NCI-H146 treated with DMSO at 0.1 percent for 48 hours (cell line): ENCODE measurements at regions not wholly inside any gene's neighbourhood (a gene's known extent, or its start where the extent isn't known, plus 50 kb on each side); places are given as distances from the start of the nearest gene placed in this dataset.

ENCODE experiments used
- DNase-seq: peaks from one replicate; lab custom pipeline; 2025; ENCODE audit not compliant: unreplicated experiment; lab: John Stamatoyannopoulos, UW

- DNase-seq = no peak
Measured at GRCh38 chr7:86949052-86949778, 110.2 kb downstream of the ELAPOR2 start.

- no peak for DNase-seq
Measured at GRCh38 chr7:86947929-86948328, 111.5 kb downstream of the ELAPOR2 start.

DNA sequence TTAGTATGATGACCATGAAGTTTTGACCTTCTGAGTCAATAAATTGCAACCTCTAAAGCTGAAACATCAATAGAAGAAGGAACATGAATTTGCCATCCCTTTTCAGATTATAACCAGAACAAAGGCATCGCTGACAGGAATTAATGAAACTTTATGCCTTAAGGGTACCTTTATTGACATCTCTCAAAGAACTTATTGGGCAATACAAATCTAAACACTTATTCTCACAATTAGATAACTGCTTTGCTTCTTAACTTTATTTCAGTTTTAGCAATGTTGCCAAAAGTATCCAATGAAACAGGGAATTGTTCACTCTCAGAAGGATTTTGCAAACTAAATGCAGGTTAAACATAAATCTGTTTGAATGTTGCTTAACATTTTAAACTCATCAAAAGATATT is 116.0 kb downstream of the ELAPOR2 start:
- DNase-seq = no peak

DNA sequence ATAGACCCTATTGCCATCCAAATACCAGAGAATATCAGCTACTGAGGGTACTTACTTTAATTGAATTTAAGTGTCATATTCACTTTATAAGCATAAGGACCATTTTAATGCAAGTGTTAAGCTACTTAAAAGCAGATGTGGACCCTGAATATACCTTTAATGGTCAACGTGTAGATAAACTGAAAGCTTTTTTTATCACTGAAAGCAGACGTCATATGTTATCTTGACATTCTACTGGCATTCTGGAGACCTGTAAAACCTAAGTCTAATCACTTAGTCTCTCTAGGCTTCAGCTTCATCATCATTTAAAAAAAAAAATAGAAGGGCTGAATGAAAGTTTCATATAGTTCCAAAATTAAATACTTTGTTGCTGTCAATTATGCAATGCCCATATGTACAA is 116.5 kb downstream of the ELAPOR2 start:
- DNase-seq = no peak

DNA sequence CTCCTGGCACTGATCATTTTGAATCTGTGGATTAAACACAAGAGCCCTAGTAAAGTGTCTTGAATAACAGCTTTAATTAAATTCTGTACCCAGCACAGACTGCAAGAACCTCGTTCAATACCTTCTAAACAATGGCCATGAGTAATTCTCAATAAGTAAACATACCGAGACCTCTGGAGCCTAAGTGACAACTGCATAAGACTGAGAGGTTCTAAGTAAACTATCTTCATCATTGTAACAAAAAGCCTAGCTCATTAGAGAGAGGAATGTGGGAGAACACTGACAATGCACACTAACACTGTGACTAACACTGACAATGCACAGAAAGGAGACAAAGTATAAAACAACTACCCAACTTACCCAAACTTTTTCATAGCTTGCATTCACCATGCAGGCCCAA is 117.4 kb downstream of the ELAPOR2 start:
- no peak for DNase-seq

DNA sequence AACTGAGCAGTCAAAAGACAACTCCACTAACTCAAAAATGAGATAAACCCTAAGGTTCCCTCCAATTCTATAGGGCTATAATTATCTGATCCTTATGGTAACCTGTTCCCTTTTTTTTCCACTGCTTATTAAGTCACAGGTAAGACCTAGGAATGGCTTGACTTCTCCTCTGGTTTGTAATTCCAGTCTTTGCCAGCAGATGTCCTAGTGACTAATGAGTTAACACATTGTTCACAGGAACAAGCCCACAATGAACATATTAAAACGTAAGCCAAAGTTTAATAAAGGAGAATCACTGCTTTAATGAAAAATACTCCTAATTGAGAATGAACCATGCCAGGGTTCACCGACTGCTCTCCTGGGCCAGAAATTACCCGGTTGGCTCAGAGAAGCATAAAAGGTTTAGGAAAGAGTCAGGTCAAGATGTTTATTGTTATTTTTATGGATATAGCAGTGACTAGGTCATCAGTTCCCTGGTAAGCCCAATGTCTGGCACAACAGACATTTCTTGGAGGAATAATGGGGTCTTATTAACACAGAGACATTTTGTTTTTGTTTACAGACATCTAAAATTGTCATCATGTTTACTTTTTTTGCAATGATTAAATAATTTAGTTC is 120.1 kb downstream of the ELAPOR2 start:
- DNase-seq = peak; percentile 45

DNA sequence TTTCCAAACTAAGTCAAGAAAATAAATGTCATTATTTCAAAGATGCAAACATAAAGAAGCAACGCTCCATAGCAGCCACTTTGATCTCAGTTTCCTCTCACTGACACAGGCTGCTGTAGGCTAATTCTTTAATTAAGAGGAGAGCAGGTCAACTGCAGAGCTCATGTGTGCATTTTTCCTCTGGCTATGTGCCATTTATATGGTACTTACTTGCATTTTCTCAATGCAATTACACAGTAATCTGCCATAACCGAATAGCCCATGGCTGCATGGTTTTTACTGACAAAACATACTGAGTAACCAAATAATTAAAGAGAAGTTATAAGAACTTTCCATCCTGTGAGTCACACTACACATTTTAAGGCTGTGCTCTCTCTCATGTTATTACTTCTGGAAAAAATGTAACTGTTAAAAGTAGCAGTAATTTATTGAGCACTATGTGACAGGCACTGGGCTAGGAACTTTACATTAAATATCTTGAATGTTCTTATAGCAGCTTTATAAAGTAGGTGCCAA is 122.0 kb downstream of the ELAPOR2 start:
- no peak for DNase-seq

DNA sequence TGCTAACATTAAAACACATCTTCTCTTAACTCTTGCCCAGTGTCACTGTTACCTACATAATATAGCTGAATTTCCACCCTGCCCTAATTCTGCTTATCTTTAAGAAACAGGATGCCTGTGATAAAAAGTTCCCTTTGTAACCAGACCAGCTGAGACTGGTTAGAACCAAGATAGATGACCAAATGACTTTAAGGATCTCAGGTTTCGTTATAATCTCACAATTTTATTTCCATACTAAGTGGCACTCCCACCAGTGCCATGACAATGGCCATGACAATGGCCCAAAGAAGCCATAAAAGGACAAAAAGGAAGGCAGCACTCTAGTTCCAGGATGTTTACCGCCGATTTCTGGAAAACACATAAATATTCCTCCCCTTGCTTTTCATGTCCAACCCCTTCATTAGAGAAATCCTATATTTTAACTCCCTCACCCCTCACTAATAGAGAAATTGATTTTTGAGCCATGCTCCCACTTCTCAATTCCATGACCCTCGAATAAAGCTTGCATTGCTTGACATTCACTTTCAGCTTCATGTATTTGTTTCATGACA is 126.1 kb downstream of the ELAPOR2 start:
- no peak for DNase-seq

GRCh38 chr7:86932038-86932512 is 127.4 kb downstream of the ELAPOR2 start:
- DNase-seq = no peak

- DNase-seq = no peak
Measured at GRCh38 chr7:86931439-86931838, 128.0 kb downstream of the ELAPOR2 start.

GRCh38 chr7:86930554-86931307 is 128.7 kb downstream of the ELAPOR2 start:
- DNase-seq = no peak

DNA sequence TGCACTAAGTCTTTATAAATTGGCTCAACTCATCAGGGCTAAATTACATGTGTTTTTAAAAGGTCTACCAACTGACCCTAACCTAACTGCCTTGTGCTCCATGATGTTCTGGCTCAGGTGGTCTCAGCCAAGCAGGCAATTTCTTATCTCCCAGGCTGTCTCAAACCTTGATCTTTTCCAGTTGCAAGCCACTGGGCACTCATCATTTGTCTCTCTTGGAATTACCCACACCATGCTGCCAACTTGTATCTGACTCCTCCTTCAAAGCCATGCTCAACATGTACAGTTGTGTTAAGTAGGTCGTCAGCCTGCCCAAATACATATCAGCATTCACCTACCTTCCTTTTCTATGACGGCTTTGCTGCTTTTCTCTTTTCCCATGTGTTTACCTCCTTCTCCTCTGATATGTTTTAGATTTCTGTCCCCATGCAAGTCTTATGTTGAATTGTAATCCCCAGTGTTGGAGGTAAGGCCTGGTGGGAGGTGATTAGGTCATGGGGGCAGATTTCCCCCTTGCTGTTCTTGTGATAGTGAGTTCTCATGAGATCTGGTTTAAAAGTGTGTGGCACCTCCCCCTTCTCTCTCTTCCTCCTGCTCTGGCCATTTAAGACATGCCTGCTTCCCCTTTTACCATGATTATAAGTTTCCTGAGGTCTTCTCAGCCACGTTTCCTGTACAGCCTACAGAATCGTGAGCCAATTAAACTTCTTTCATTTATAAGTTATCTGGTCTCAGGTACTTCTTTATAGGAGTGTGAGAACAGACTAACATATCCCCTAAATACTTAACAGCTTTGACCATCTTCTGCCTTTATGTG is 130.0 kb downstream of the ELAPOR2 start:
- no peak for DNase-seq

- no peak for DNase-seq
Measured at GRCh38 chr7:86928308-86928707, 131.1 kb downstream of the ELAPOR2 start.

GRCh38 chr7:86926732-86927131 is 132.7 kb downstream of the ELAPOR2 start:
- DNase-seq = peak; percentile 20

DNA sequence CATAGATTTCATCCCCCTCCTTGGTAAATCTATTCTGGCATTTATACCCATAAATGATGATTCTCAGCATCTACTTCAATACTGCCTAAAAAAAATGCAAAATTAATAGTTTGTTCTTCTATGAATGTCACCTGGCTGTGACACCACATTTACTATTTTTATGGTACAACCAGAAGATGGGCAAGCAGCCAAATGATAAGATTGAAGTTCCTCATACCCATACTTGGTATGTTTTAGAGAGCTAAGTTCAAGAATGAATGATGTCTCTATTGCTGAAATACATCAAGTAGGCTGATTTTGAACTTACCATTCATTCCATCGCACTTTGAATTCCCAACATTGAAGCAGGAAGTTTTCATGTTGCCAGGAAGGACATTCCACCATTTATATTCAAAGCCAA is 134.2 kb downstream of the ELAPOR2 start:
- no peak for DNase-seq

DNA sequence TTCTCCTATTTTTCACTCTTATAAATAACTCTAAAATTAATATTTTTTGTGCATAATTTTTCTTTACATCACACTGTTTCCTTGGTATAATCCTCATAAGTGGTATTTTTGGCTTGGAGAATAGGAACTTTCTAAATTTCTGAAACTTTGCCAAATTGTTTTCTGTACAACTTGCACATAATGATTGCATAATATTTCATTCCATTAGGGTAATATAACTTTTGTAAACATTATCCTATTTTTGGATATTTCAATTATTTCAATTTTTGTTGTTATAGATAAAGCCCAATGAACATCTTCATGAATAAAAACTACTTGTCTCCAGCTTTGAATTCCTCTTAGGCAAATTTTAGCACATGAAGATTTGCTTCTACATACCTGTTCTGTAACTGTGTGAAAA is 135.9 kb downstream of the ELAPOR2 start:
- no peak for DNase-seq

GRCh38 chr7:86920154-86920553 is 139.3 kb downstream of the ELAPOR2 start:
- DNase-seq = no peak

GRCh38 chr7:86918245-86918644 is 141.2 kb downstream of the ELAPOR2 start:
- no peak for DNase-seq

- DNase-seq = no peak
Measured at GRCh38 chr7:86916277-86916825, 143.1 kb downstream of the ELAPOR2 start.

- no peak for DNase-seq
Measured at GRCh38 chr7:86914551-86914950, 144.9 kb downstream of the ELAPOR2 start.
